ENCODE measurements at regions not wholly inside any gene's neighbourhood (a gene's known extent, or its start where the extent isn't known, plus 50 kb on each side); places are given as distances from the start of the nearest gene placed in this dataset.

GRCh38 chr6:74623027-74623426 lies 582.8 kb downstream of the COL12A1 start (continued):
- TF ChIP-seq HDAC3 (IDR thresholded peaks at IDR 0.05; ENCODE audit: borderline replicate concordance, partially characterized antibody), result no peak
- no peak for TF ChIP-seq GABPB1 (CRISPR knock-in tag; IDR thresholded peaks at IDR 0.05)
- TF ChIP-seq HDAC8 (tag; IDR thresholded peaks at IDR 0.05), result no peak
- TF ChIP-seq ZKSCAN8 (CRISPR knock-in tag; IDR thresholded peaks at IDR 0.05), result no peak
- TF ChIP-seq TAL1 (IDR thresholded peaks at IDR 0.05), result no peak

GRCh38 chr6:74611220-74611619 lies 594.6 kb downstream of the COL12A1 start:
- H3K4me2 ChIP-seq (ENCODE audit: insufficient read depth, low read length), result no peak overlapping the region
- H3K9ac ChIP-seq (ENCODE audit: insufficient read depth in 1 of 2, low read depth in 2 of 2, low read length in 2 of 2), result no peak overlapping the region
- no peak for DNase-seq (ENCODE audit: extremely low read depth in 1 of 4, low spot score in 3 of 4)
- H3K4me1 ChIP-seq (replicated peaks in 1 of 2; ENCODE audit: control insufficient read depth in 2 of 2, insufficient read depth in 2 of 2, low read length in 2 of 2), result no peaks in the 10 kb centered on the region
- no peak for FAIRE-seq
- CTCF ChIA-PET (ENCODE audit: low intra/inter-chr PET ratio), result interaction anchor here (0.5 kb wide), 1 partner anchor 333 kb away, joined by 3 read pairs; no protein-coding TSS in a partner anchor
- POLR2A ChIA-PET, result no interaction called here
- no peak overlapping the region for H2AFZ ChIP-seq (ENCODE audit: low read depth, low read length)
- H3K36me3 ChIP-seq (ENCODE audit: control insufficient read depth, insufficient read depth, low read length), result no peaks in the 10 kb centered on the region
- no peaks in the 10 kb centered on the region for H4K20me1 ChIP-seq (replicated peaks; ENCODE audit: control insufficient read depth, insufficient read depth, low read length)
- intact Hi-C loops (cut with micrococcal nuclease) (no loop called here), in situ Hi-C loops (cut with MboI) (no loop called here)
- BruUV-seq (replicated peaks), result no TSS peak
- no peaks in the 10 kb centered on the region for H3K9me3 ChIP-seq (replicated peaks; ENCODE audit: control insufficient read depth, insufficient read depth, low read depth, low read length)
- no peaks in the 10 kb centered on the region for H3K79me2 ChIP-seq (ENCODE audit: control insufficient read depth, insufficient read depth, low read length)
- no peaks in the 10 kb centered on the region for H3K9me1 ChIP-seq (ENCODE audit: control insufficient read depth, insufficient read depth, low read length)
- no peak for ATAC-seq
- no peak overlapping the region for H3K4me3 ChIP-seq
- H3K27ac ChIP-seq (ENCODE audit: extremely low read depth, low read depth, low read length), result no peak overlapping the region
- H3K27me3 ChIP-seq (ENCODE audit: control insufficient read depth in 2 of 2, insufficient read depth in 2 of 2, low read length in 2 of 2), result no peaks in the 10 kb centered on the region
- TF ChIP-seq ZBTB5 (IDR thresholded peaks at IDR 0.05) (no peak), ZNF609 (CRISPR knock-in tag; IDR thresholded peaks at IDR 0.05; ENCODE audit: borderline replicate concordance) (no peak), NCOA1 (IDR thresholded peaks at IDR 0.05; ENCODE audit: low read depth) (no peak), CEBPG (CRISPR knock-in tag; IDR thresholded peaks at IDR 0.05) (no peak), CEBPG (tag; conservative IDR thresholded peaks at IDR 0.05 in 1 of 2, IDR thresholded peaks at IDR 0.05 in 1 of 2) (no peak), GTF2B (IDR thresholded peaks at IDR 0.05; ENCODE audit: extremely low read depth, insufficient read length) (no peak), ATF6 (CRISPR knock-in tag; IDR thresholded peaks at IDR 0.05) (no peak), GTF2E2 (tag; IDR thresholded peaks at IDR 0.05) (no peak)

Data from K562 (cell line).